ENCODE measurements at regions not wholly inside any gene's neighbourhood (a gene's known extent, or its start where the extent isn't known, plus 50 kb on each side); places are given as distances from the start of the nearest gene placed in this dataset.
"Not testable (repeated sequence)": the region's sequence is repeated elsewhere in the genome, so short reads cannot be mapped to it uniquely, and the experiment has no call there.

DNA sequence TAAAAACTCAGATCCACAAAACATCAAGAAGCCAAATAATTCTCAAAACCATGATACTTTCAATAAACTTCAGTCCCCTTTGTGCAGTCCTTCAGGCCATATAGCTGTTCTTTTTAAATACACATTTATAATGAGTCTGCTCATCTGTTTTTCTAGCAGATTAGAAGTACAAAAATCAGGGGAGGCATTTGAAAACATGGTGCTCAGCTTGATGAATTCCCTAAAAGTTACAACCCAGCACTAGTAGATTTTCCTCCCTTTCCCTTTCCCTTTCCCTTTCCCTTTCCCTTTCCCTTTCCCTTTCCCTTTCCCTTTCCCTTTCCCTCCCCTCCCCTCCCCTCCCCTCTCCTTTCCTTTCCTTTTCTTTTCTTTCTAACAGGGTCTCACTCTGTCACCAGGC, 884.6 kb upstream of the AMELY start:
- FAIRE-seq = no peak

DNA sequence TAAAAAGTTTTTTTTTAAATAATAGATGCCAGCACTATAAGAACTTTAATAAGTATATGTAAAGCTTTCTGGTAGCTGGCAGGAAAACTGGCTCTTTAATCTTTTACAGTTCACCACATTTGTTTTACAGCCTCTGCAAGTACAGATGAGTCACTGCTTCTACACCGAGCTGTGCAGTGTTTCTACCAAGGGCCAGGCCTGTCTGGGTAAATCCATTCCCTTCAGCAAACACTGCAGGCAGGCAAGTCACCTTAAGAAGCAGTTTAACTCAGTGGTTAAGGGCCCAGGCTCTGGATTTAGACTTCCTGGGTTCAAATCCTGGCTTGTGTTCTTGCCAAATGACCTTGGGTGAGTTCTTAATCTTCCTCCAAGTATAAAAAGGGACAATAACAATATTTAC, 882.9 kb upstream of the AMELY start:
- no peak for FAIRE-seq

DNA sequence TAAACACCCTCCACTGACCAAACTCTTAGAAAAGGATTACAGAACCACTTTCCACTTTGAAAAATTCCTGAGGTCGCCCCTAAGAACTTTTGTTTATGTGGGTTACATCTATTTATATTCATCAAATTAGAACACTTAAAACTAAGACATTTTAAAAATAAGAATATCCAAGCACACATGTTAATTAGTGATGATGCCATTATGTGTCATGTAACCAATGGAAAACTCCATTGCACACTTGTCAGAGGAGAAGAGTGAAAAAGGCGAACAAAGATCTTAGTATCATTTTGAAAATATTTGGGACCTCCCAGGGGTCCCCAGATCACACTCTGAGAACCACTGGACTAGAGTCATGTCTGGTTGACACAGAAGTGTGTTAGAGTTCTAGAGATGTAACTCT, 882.4 kb upstream of the AMELY start:
- FAIRE-seq = peak; percentile 81

DNA sequence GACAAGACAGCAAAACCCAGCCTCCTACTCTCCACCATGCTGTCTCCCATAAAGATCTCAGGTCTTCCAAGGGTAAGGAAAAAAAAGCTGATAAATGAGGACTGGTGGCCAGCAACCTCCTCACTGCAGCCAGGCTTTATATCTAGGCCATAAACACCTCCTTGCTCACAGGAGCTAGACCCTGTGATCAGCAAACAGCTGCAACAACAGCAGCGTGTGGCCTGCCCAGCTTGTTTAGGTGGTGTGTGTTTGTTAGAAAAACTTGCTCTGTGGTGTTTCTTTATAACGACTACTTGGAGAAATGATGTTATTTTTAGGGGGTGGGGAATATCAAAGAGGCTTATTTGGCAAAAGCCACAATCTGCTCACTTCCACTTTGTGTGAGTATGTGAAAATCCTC, 880.9 kb upstream of the AMELY start:
- FAIRE-seq = no peak

DNA sequence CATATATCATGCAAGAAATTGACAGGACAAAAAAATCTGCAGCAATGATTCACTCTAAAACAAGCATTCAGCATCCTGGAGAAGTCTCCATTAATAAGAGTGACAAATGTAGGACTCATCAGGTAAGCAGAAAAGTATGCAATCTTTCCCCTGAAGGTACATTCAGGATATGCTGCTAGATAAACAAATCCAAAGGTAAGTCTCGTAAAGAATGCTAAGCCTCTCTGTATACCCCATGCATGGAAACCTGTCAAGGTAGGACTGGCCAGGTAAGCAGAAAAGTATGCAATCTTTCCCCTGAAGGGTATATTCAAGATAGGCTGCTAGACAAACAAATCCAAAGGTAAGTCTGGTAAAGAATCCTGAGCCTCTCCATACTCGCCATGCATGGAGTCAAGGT, 869.9 kb upstream of the AMELY start:
- no peak for FAIRE-seq

DNA sequence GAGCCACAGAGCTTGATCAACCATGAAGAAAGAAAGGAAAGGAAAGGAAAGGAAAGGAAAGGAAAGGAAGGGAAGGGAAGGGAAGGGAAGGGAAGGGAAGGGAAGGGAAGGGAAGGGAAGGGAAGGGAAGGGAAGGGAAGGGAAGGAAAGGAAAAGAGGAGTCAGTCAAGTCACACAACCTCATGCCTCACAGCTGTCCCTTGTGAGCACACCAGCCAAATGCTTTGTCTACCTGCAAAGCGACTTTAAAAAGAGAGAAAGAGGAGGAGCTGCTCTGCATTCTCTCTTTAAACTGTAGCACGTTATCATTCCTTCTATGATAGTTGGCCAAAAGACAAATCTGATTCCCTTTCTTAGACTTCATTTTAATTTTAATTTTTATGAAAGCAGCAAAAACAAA, 863.9 kb upstream of the AMELY start:
- FAIRE-seq = not testable (repeated sequence)

DNA sequence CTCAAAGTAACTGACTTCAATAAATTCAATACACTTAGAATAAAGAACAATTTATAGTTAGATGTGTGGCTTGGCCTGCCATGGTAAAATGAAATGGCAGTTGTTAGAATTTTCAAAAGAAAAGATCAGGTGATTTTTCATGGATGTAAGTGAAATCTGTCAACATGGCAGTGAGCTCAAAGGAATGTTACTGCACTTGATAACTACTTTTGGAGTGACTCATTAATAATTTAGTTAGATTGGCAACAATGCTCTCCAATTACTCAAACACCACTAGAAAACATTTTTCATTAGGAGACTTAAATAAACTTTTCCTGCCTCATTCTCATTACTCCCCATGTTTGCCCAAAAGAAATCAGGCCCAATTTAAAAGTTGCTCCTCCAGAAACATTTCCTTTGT, 860.2 kb upstream of the AMELY start:
- no peak for FAIRE-seq

DNA sequence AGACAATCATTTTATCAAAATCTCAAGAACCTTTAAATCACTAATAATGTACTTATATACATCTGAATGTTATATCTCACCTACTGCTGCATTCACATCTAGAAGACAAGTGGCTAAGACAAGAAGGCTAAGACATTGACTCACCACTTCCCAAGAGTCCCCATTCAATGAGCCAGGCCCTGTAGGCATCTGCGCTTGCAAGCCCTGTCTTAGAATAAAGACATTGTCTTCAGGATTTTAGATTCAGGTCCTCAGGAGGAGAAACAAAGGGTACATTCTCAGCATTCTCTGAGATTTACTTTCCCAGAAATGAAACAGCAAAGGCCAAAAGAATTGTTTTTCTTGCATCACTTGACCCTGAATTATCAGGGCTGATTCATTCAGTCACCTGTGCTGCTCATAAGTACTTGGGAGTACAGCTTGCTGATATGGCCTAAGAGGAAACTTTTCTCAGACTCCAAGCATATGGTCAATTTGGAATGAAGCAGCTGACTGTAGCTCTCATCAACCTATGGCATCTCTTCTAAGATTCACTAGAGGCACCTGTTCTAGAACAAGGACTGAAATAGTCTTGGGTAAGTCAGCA, 858.3 kb upstream of the AMELY start:
- no peak for FAIRE-seq

DNA sequence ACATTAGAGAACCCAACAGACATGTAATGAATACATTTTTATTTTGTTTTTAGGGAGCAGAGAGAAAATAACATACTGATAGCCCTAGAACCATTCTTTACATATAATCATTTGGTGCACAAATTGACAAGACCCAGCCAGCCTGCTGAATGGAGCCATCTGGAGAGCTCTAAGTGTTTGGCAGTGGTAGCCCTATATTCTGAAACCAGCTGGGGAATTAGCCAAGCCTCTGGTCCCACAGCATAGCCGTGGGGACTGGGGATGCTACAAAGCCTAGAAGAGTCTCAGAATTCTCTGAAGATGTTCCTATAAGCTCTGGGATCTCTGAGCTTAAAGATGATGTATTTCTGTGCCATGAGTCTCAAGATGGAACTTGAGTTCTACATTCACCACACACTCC, 857.3 kb upstream of the AMELY start:
- no peak for FAIRE-seq

DNA sequence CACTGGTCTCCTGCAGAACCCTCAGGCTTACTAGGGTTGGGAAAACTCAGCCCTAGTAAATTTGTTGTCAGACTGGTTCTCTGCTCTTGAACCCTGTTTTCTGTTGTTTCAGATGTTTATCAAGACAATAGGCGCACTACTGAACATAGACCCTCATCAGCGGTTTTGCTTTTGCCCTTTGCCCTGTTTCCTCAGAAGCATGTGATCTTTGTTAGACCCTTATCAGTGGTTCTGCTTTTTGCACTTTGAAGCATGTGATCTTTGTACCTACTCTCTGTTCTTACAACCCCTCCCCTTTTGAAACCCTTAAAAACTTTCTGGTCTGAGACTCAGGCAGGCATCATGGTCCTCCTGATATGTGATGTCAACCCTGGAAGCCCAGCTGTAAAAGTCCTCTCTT, 842.2 kb upstream of the AMELY start:
- no peak for FAIRE-seq

DNA sequence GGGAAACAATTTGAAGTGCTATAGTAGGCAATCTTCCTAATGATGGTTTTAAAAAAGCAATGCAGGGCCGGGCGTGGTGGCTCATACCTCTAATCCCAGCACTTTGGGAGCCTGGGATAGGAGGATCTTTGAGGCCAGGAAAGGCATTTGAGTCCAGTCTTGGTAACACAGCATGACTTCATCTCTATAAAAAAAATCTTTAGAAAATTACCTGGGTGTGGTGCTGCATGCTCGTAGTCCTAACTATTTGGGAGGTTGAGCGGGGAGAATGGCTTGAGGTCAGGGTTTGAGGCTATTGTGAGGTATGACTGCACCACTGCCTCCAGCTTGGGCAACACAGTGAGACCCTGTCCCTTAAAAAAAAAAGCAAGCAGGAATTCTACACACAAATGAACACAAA, 835.2 kb upstream of the AMELY start:
- no peak for FAIRE-seq

DNA sequence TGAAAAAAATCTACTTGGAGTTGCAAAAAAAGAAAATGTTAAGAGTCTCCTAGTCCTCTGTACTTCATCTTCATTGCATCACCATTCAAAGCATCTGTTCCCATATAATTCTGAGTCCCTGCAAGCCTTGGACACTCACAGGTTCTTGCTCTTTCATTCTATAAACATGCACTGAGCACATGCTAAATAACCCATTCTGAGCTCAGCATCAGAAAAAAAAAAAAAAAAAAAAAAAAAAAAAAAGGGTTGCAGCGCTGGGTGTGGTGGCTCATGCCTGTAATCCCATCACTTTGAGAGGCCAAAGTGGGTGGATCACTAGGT, 834.0 kb upstream of the AMELY start:
- no peak for FAIRE-seq

DNA sequence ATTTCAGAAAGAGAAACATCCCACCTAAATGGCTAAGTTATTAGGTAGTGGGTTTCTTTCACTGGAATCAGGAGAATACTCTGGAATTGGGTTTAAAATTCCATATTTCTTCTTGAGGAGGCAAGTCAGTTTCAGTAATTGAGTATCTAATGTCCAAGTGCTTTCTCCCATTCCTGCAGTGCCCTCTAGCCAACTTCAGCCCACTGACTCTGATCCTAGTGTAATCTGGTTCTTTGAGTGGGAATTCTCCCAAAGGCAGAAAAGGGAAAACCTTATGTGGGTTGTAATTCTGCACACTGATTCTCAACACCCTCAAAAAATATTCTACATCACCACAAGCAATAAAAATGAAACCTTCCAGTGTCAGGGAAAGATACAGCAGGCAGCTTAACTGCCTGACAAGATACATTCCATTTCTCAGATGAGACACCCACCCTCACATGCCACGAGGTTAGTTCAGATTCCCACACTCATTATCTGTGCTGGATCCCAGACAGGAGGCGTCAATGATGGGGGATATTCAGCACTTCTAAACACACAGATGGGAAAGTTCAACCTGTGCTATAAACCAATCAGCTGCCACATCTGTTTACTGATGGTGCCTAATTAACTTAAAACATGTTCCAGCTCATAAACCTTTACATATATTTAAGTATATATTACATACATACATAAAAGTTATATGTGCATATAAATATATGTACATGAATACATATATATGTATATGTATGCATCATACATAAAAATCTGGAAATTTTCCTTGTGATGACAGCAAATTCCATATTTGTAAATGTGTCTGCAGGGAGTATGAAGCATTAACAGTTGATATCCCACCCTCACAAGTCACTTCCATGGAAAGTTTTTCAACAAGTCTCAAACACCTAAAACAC, 833.4 kb upstream of the AMELY start:
- FAIRE-seq = no peak

DNA sequence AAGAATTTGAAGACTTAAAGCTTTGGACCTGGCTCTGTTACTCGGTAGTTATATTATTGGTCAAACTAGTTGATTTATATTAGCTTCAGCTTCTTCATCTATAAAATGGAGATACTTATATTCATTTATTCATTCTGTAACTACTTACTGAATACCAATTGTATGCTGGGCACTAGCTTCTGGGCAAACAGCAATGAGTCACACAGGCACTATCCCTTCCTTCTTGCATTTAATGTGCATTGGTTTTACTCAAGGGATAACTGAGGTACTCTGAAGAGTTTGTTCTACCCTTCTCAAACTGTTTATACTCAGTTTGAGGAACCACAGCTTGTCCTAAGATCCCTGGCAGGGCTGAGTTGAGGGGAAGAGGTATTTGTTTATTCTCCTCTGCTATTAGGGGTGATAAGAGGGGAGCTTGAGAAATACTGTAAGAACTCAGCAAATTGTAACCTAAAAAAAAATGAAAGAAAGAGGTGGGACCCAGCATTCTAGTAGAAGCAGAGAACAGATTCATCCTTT, 825.4 kb upstream of the AMELY start:
- no peak for FAIRE-seq

DNA sequence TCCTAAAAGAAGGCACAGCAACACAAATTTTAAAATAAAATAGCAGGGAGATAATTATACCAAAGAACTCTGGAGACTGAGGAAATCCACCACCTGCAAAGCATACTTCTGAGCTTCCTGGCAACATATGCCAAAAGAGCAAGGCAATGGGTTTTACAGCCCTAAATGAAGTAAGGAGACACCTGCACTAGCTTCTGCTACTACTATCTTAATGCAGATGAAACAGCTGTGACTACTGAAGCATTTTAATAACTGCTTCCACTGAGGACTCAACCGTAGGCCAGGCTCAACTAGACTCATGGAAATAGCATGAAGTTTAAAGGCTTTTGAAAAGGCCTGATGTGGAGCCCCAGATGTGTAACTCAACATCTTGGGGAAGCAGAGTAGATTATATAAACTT, 820.1 kb upstream of the AMELY start:
- no peak for FAIRE-seq

DNA sequence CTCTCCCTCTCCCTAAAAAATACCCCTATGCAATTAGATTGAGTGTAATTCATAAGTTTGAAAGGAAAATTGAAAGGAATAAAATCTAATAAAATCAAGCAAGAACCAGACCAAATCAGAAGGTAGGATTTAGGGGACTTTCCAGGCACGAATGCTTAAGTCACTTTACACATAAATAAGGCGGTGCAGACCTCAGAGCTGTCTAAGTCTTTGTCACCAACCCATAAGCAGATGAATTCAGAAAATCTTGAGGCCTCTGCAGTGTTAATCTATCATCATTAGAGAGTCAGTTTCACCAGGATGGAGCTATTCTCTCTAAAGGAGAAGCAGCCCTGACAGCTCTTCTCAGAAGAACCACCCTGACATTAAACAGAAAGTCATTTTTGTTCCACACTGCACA, 819.1 kb upstream of the AMELY start:
- FAIRE-seq = no peak

DNA sequence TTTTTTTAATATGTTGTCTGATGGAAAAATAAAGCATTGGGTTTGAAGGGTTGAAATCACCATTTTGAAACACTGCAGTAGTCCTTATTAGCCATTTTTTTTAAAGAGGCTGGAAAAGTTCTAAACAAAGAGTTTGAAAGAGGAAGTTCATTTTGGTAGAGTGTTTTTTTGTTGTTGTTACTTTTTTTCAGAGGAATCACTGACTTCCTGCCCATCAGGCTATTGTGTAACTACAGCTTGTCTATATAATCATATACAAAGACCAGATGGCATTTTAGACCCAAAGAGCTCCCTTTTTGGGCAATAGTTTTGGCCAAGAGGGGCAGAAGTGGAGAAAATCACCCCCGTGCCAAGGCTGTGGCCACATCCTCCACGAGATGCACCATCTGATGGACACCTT, 818.5 kb upstream of the AMELY start:
- FAIRE-seq = no peak

DNA sequence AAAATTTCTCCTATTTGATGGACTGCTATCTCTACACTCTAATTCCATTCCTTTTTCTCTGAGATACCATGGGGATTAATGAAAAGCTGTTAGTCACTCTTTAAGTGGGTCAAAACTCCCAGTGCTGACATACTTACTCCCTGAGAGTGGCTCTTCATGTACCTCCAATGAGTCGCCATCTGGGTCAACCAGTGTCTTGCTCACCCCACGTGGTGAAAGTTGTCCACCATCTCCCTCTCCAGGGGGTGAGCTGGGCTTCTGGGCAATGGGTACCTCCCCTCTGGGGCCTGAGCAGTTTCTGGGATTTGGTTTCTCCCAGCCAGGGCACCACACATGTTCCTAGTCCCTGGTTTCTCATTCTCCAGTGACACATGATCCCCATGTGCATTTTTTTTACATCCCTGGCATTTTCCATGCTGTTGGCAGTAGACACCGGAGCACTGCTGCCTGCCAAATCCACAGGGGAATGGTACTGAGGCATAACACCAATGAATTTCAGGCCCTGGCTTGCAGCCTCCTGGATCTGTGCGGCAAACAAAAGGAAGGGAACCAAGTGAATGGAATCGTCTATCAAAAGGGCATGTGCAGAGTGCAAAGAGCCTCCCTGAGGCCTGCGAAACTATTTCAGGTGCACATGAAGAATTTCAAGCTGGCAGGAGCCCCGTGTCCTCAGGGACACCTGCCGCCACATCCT, 817.9 kb upstream of the AMELY start:
- no peak for FAIRE-seq

DNA sequence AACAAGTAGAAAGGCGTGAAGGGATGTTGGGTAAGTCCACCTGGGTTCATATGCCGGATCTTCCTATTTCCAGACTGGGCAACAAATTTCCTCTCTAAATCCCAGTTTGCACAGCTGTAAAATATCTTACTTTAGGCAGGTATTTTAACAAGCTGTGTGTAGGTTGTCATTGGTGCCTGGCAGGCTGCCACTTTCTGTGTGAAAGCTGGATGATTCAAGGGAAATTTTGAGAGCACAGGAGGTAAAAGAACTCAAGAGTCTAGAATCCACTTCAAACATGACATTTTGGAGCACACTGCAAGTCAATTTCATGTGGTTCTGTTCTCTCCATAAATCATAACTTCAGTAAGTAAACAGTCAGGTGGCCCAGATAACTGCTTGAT, 817.4 kb upstream of the AMELY start:
- FAIRE-seq = peak; percentile 61

DNA sequence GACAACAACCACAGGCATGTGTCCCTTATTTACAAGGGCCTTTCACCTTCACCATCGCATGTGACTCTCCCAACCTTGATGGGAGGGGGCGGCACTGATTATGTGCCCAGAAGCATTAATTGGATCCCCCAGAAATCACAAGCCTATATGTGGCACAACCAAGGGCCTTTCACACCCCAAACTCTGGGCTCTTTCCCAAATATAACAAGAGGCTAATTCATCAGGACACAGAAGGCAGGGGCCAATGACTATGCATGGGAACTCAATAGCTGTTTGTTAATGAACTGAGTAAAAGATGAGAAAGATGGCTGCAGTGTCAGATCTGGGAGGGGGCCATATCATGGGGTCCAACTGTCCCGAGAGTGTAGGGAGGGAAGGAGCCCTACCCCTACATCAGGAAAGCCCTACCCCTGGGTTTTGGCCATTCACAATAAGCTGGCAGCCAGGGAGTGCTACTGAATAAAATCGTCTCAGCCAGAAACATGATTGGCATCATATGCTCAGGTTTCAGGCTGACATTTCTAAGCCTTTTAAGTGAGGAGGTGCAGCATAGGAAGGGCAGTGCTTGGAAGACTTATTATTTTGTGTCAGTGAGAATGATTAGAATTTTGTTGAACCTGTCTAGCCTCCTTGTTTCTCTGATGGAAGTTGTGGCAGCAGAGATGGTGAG, 814.4 kb upstream of the AMELY start:
- FAIRE-seq = no peak

DNA sequence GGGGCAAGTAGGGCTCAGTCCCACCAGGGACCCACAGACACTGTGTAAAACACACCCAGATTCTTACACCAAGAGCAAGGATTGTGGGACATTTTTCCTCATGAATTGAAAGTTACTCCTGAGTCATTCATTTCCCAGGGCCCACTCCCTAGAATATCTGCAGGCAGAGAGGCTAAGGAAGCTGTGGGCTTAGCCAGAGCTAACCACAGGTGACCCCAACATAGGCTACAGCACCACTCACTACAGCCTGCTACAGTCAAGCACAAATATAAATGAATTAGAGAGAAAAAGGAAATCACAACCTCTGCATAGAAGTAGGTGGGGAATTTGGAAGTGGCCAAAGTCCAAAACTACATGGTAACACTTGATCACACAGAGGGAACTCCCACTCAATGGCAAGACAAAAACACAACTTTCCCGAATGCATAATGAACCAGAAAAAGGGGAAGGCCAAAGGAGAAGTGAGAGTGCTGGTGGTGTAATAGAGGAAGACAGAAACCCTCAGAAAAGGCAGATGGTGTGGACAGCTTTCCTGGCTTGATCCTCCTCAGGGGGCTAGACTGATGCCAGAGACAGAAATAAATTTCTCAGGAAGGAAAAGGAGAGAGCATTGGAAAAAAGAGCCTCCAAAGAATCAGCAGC, 812.6 kb upstream of the AMELY start:
- FAIRE-seq = no peak

DNA sequence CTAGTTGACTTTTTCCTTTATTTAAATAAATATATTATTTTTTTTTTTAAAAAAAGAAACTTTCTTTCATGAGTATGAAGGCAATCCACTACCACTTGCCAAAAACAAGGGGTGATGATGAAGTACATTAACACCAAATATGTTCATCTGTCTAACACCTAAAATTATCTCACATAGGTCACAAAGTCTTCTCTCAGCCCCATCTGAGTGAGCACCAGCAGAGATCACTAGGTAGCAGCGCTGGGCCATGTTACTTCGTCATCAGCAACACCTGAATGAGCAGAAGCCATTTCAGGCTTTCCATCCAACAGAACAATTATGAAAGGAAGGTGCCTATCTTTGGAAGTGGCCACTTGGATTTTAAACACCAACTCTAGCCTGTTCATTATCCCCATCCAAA, 811.6 kb upstream of the AMELY start:
- no peak for FAIRE-seq

DNA sequence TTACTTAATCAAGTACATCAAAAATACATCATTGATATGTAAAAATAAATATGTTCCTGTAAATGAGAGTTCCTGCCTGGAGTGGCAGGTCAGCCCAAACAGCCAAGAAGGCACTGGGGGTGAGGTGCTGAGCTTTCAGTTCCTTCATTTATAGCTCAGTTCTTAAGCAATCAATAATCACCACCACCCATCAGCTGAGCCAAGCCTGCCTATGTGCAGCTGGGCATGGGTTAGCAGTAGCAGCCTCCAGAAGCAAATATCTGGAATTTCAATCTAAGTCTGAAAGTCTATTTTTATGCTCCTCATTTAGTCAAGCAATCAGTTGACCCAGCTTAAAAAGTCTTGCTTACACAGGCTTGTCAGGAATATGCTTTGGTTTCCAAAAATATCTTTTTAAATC, 811.0 kb upstream of the AMELY start:
- no peak for FAIRE-seq

All from islet of Langerhans (tissue), 1 donor.